GM10248 (cell line): ENCODE measurements at regions not wholly inside any gene's neighbourhood (a gene's known extent, or its start where the extent isn't known, plus 50 kb on each side); places are given as distances from the start of the nearest gene placed in this dataset.

Experiments used
- CTCF ChIA-PET: fragments of 300-600 bp; sonication (Branson Sonifier 250); formaldehyde crosslinking; extraction: SDS; loops from one replicate; lab custom pipeline; 2021; ENCODE audit warnings: antibody characterized with exemption; lab: Yijun Ruan, JAX
- POLR2A ChIA-PET: fragments of 350-650 bp; sonication (Branson Sonifier 250); formaldehyde crosslinking; extraction: SDS; loops from one replicate; lab custom pipeline; 2020; ENCODE audit warnings: antibody characterized with exemption; lab: Yijun Ruan, JAX
- DNase-seq: peaks from one replicate; pipeline ENCODE4 v3.0.0; 2012; ENCODE audit errors: extremely low spot score
- TF ChIP-seq, protein P1 (sequence below): IDR thresholded peaks from 2 replicates; pipeline ENCODE4 v1.5.1; 2012; ENCODE audit warnings: mild to moderate bottlenecking, low read depth; ENCODE audit errors: extremely low read depth, missing control alignments, control extremely low read depth

- TF ChIP-seq, protein P1, sequence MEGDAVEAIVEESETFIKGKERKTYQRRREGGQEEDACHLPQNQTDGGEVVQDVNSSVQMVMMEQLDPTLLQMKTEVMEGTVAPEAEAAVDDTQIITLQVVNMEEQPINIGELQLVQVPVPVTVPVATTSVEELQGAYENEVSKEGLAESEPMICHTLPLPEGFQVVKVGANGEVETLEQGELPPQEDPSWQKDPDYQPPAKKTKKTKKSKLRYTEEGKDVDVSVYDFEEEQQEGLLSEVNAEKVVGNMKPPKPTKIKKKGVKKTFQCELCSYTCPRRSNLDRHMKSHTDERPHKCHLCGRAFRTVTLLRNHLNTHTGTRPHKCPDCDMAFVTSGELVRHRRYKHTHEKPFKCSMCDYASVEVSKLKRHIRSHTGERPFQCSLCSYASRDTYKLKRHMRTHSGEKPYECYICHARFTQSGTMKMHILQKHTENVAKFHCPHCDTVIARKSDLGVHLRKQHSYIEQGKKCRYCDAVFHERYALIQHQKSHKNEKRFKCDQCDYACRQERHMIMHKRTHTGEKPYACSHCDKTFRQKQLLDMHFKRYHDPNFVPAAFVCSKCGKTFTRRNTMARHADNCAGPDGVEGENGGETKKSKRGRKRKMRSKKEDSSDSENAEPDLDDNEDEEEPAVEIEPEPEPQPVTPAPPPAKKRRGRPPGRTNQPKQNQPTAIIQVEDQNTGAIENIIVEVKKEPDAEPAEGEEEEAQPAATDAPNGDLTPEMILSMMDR: no peak
- ChIA-PET CTCF (no interaction called here), POLR2A (no interaction called here)
- no peak for DNase-seq
These were observed 89.4 kb upstream of the DIO3 start for GRCh38 chr14:101471723-101472517.

GRCh38 chr14:101472518-101472849 lies 88.8 kb upstream of the DIO3 start:
- CTCF ChIA-PET: interaction anchor here (1.1 kb wide), 1 partner anchor 9 kb away, joined by 3 read pairs; no protein-coding TSS in a partner anchor
- TF ChIP-seq, protein P1: no peak
- POLR2A ChIA-PET: no interaction called here
- DNase-seq: no peak

DNA sequence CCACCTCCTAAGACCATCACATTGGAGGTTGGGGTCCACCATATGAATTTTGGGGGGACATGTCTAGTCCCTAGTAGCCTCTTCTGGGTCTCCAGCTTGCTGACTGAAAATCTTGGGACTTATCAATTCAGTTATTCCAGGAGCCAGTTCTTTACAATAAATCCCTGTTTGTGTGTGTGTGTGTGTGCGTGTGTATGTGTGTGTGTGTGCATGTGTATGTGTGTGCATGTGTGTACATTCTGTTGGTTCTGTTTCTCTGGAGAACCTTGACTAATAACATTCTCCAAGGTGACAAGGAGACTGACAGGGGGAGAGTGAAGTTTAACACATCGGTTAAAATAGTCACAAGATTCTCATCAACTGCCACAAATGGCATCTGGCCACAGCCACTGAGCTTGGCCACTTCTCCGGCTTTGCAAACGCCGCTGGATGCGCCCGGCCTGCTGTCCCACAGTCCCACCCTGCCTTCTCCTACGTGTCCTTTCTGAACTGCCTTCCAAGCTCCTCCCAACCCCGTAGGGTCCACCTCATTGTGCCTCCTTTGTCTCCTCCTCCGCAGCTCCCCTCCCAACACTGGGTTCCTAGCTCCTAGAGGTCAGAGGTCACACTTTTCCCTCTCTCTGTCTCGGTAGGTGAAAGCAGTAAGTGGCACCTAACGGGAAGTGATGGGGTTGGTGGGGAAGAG lies 88.1 kb upstream of the DIO3 start:
- ChIA-PET POLR2A (no interaction called here), CTCF (interaction anchor here (1.1 kb wide), 1 partner anchor 9 kb away, joined by 3 read pairs; no protein-coding TSS in a partner anchor)
- no peak for DNase-seq
- TF ChIP-seq, protein P1: no peak

DNA sequence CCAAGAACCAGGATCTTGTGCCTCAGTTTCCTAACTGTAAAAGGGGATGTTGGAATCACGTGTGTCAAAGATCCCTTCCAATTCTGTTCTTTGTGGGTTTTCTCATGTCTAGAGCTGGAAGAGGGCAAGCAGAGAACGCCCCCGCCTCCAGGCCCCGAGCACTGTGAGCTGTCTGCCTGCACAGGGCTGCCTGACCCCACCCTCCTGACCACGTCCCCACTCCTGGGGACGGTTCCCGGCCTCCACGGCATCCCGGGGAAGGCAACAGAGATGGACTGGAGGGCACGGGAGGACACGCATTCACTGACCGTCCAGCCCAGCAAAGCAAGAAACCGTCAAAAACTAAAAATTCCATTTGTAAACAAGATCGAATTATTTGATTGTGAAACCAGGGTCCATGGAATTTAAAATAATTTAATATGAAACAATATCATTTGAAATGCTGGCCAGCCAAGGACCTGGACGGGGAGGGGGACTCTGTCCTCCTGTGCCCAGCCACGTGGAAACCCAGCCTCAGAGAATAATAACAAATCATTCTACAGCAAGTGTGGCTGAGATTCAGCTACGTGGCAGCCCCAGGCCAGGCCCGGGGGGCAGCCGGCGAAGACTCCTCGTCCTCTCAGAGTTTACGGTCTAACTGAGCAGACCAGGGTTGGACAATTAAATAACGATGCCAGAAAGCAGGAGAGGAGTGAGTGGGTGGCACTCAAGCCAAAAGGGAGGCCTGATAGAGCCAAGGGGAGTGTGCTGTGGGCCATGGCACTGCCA lies 87.3 kb upstream of the DIO3 start:
- TF ChIP-seq, protein P1: no peak
- no peak for DNase-seq
- ChIA-PET CTCF (no interaction called here), POLR2A (no interaction called here)

GRCh38 chr14:101474563-101475455 lies 86.5 kb upstream of the DIO3 start:
- ChIA-PET CTCF (no interaction called here), POLR2A (no interaction called here)
- TF ChIP-seq, protein P1: no peak
- DNase-seq: no peak
